Suprapubic skin (tissue), 4 donors: ENCODE measurements at regions not wholly inside any gene's neighbourhood (a gene's known extent, or its start where the extent isn't known, plus 50 kb on each side); places are given as distances from the start of the nearest gene placed in this dataset.

ENCODE experiments used
- POLR2A ChIP-seq, 2 donors: fragments of 450-650 bp; IDR thresholded peaks; one replicate each; pipeline ENCODE4 v1.6.1; 2017; ENCODE audit warnings: antibody characterized with exemption in 2 of 2, mild to moderate bottlenecking in 2 of 2, moderate library complexity in 2 of 2
- POLR2AphosphoS5 ChIP-seq, 3 donors: sonication (generic); formaldehyde crosslinking; IDR thresholded peaks; one replicate each; pipeline ENCODE4 v1.6.1; 2017; ENCODE audit warnings: antibody characterized with exemption in 3 of 3
- TF ChIP-seq, protein P1 (sequence below), 2 donors: fragments of 200-600 bp in 1 of 2; fragments of 450-650 bp in 1 of 2; sonication (generic) in 1 of 2; IDR thresholded peaks; one replicate each; pipeline ENCODE4 v1.5.1; 2016 to 2019; ENCODE audit warnings: antibody characterized with exemption in 2 of 2, mild to moderate bottlenecking in 1 of 2, moderate library complexity in 1 of 2

DNA sequence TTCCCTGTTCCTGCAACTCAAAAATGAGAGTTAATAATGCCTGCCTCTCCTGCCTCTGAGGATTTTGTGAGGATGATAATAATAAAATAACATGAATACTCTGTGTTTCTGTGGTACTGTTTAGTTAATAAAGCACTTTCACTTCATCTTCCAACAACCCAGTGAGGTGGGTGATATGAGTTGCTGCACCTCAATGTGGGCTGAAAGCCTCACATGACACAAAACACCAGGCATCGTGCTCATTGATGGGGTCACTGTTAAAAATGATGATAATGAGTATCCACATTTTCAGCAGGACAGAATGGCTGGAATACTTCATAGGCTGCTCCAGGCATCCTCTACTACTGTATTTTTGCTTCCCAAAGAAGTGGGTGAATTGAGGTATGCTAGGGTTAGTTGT, 222.8 kb upstream of the NRP1 start:
- TF ChIP-seq, protein P1, sequence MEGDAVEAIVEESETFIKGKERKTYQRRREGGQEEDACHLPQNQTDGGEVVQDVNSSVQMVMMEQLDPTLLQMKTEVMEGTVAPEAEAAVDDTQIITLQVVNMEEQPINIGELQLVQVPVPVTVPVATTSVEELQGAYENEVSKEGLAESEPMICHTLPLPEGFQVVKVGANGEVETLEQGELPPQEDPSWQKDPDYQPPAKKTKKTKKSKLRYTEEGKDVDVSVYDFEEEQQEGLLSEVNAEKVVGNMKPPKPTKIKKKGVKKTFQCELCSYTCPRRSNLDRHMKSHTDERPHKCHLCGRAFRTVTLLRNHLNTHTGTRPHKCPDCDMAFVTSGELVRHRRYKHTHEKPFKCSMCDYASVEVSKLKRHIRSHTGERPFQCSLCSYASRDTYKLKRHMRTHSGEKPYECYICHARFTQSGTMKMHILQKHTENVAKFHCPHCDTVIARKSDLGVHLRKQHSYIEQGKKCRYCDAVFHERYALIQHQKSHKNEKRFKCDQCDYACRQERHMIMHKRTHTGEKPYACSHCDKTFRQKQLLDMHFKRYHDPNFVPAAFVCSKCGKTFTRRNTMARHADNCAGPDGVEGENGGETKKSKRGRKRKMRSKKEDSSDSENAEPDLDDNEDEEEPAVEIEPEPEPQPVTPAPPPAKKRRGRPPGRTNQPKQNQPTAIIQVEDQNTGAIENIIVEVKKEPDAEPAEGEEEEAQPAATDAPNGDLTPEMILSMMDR (IDR thresholded peaks at IDR 0.05): no peak
- TF ChIP-seq POLR2AphosphoS5 (IDR thresholded peaks at IDR 0.05): no peak
- no peak for TF ChIP-seq POLR2A (IDR thresholded peaks at IDR 0.05)
